HepG2 (cell line): ENCODE measurements at regions not wholly inside any gene's neighbourhood (a gene's known extent, or its start where the extent isn't known, plus 50 kb on each side); places are given as distances from the start of the nearest gene placed in this dataset.

Experiments used
- FOXA3 ChIP-seq: IDR thresholded peaks from 2 replicates; pipeline ENCODE4 v1.6.1; 2016; ENCODE audit warnings: missing genetic modification reagents, missing compliant biosample characterization
- RERE ChIP-seq: IDR thresholded peaks from 2 replicates; pipeline ENCODE4 v1.6.1; 2016; ENCODE audit warnings: low read depth, missing genetic modification reagents, missing compliant biosample characterization

GRCh38 chr2:208698114-208698513 is 291.5 kb downstream of the PTH2R start:
- TF ChIP-seq FOXA3 (CRISPR knock-in tag) = no peak
- TF ChIP-seq RERE (CRISPR knock-in tag) = no peak
